DLD1 (cell line): ENCODE measurements at regions not wholly inside any gene's neighbourhood (a gene's known extent, or its start where the extent isn't known, plus 50 kb on each side); places are given as distances from the start of the nearest gene placed in this dataset.
"Not testable (repeated sequence)": the region's sequence is repeated elsewhere in the genome, so short reads cannot be mapped to it uniquely, and the experiment has no call there.

Source experiments
- in situ Hi-C: cut with HindIII; loops from 2 replicates; pipeline ENCODE4 v1.10.0; 2017; ENCODE audit warnings: low sequenced_read_pairs

DNA sequence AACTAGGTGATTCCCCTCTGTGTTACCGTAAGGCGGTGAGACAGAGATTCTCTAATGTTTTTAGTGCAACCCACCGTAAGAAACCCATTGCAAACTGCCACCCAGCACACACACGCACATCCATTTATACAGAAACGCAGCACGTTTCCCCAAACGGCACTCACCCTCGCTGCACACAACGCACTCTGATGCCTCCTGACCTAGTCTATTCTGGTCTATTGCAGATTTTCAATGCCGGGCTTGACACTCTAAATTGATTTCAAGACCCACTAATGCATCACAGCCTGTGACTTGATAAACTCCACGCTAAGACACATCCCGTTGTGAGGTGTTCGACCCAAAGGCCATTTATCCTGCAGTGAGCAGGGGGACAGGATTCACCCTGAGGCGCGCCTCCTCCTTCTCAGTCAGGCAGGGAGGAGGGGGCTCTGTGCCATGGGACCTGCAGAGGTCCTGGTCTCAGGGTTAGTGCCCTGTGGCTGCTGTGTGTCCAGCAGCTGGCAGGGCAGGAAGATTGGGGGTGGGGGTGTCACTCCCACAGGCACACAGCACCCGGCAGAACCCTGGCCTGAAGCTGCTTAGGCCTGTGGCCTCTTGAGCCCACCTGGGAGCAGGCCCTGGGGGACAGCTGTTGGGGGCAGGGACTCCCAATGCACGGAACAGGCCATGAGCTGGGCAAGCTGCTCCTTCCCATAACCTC is 335.6 kb downstream of the PREX1 start:
- in situ Hi-C loops = no loop called here

DNA sequence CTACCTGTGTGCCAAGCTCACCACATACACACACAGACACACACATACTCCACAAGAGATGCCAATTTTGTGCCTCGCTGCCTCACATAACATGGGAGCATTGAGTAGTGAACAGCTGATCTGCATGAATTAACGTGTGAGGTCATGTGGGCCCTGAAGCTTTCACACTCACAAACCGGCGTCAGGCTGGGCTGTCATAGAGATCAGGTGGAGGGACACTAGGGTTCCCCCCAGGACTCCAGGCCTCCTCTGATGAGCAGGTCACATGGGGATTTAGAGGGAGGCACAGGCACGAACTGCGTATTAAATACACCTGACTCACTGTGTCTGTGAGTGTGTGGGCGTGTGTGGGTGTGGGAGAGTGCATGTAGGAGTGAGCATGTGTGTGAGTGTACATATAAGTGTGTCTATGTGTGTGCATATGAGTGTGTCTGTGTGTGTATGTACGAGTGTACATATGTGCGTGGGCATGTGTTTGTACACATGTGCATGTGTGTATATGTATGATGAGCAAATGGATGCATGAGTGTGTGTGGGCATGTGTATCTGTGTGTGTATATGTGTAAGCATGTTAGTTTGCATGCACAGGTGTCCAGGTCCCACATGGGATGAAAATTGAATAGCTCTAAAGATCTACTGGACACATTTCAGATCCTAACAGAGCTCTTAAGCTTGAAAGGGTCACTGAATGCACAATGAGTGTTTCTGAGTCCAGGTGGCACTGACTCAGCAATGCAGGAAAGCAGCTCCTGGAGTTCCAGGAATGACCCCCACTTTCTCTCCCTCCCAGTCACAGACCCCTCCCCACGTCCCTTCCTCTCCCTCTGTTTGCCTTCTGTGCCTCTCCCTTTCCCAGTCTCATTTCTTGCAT is 336.6 kb downstream of the PREX1 start:
- in situ Hi-C loops = no loop called here

DNA sequence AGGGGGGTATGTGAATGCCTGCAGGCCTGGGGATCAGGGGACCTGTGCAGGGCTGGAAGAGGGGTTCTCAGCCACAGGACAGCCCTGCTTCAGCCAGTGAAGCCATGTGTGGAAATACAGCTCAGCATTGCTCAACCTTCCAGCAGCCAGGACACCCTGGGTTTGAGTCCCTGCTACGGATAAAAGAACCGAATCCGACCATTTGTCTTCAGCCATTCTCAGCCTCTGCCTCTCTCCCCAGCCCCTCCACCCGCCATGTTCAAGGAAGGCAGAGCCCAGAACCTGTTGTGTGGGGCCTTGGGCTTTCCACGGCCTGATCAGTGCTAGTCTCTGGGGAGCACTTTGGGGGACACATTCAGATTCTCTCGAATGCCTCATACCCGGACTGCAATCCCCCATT is 337.5 kb downstream of the PREX1 start:
- in situ Hi-C loops = not testable (repeated sequence)

DNA sequence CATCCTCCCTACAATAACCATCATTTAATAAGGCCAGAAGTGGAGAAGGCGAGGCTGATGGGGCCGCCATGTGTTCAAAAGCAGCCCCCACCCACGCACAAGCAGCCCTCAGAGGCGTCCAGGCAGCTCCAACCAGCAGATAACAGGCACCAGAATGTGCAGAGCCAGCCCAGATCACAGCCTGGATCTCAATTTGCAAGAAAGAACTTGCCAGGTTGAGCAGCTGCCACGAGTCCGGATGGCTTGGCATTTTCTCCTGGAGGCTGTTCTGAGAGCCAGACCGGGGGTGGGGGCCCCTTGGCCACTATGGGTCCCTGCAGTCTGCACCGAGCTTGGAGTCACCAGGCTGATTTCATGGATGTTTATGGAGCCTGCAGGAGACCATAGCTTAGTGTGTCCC is 338.1 kb downstream of the PREX1 start:
- in situ Hi-C loops = no loop called here

DNA sequence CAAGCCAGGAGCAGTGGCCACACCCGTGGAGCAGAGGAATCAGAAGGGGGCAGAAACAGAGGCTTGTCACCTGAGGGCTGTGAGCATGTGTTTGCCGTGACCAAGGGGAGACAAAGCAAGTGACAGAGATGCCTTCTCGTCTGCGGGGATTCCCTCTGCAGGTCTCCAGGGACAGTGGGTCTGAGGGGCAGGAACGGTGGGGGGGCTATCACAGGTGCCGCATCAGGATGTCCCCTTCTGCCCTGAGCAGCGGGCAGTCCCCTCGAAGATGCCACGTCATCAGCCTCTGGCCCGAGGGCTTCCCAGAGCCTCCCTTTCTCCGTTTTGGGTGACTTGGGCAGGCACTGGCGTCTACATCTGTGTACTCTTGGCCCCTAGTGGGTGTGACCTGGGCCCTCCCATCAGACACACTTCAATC is 338.7 kb downstream of the PREX1 start:
- in situ Hi-C loops = no loop called here

DNA sequence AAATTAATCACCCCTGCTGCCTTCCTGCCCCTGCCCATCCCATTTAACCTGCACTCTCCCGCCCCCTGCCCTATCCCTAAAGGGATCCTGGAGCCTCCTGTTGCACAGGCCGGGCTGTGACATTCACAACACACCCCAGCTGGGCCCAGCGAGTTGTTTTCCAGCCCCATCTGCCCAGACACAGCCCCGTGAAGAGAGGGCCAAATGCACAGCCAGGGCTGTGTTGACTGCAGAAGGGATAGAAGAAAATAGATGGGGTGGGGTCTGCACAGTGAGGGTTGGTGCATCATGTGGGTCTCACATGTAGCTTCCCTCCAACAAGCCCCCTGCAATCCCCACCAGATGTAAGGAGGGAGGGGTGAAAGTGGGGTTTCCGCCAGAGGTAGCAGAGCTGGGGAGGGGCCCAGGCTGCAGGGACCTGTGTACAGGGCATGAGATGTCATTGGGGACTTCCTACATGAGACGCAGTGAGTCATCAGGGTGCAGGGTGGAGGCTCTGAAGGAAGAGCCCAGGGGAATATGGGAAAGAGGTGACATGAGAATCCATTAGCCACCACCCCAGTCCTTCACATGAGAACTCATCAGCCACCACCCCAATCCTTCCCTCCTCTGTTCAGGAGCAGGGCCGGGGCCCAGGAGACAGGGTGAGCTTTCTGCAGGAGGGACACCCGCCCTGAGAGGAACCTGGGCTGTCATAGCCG is 339.3 kb downstream of the PREX1 start:
- in situ Hi-C loops = not testable (repeated sequence)

DNA sequence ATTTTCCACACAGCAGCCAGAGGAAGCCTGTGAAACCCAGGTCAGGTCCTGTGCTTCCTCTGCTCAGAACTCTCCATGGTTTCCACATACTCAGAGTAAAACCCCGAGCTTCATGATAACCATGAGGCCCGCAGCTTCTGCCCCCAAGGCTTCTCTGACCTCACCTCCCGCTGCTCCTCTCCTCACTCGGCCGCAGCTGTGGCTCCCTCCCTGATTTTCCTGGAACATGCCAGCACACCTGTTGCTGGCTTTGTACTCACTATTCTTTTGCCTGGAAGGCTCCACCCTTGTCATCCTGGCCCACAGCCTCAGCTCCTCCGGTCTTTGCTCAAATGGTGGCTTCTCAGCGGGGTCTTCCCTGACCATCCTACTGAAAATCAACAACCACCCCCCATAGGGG is 341.7 kb downstream of the PREX1 start:
- in situ Hi-C loops = no loop called here

DNA sequence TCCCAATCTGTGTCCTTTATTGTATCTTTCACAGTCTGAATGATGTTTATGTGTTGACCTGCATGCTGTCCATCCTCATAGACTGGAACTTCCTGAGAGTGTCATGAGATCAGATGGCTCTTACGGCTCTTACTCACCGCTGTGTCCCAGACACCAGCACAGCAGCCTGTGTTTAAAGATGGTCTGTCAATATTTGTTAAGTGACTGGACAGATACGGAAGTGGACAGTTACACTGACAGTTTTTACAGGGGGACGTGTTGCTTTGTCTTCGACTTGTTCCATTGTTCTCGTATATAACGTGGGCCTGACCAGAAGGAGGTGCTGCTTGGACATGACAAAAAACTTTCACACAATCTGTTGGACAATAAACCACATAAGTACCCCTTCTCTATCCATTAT is 342.6 kb downstream of the PREX1 start:
- in situ Hi-C loops = not testable (repeated sequence)

DNA sequence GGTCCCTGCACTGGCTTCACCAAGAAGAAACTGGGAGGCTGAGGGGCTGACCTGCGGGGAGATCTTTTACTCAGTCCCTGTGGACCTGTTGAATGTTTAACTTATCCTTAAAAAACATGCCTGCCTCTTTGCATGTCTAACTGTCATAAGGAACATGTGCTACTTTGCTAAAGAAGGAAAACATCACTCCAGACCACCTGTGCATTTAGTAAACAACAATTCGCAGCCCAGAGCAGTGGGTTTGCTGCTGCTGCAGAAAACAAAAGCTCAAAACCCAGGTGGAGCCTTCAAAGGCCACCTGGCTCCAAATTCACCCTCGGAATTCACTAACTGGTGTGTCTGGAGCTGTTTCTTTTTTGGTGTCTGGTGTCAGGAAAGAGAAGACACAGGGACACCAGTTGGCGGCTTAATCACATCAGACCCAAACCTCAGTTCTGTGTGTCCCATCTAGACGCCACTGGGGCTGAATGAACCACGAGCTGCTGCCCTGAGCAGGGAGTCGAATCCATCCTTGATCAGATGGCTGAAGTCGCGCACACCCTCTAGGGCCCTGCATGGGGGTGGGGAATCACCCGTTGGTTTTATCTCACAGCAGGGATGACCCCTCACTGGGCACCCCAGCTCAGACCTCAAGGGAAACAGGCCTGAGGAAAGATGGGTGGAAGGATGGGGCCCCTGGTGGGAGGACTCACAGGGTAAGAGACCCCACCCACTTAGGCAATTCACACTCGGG is 344.3 kb downstream of the PREX1 start:
- in situ Hi-C loops = no loop called here

DNA sequence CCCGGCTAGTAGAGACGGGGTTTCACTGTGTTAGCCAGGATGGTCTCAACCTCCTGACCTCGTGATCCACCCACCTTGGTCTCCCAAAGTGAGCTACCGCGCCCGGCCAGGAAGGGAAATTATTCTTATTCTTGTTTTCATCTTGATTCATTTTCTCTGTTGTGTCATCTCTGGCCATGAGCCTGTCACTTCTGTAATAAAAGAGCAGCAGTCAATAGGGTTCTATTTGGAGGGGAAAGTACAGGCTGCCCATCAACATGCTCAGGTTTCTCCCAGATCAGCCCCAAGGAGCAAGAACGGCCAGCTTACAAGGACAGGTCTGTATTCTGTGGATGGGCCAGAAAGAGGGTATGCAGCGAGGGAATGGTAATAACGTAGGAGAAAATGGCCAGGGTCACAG is 345.0 kb downstream of the PREX1 start:
- in situ Hi-C loops = no loop called here

DNA sequence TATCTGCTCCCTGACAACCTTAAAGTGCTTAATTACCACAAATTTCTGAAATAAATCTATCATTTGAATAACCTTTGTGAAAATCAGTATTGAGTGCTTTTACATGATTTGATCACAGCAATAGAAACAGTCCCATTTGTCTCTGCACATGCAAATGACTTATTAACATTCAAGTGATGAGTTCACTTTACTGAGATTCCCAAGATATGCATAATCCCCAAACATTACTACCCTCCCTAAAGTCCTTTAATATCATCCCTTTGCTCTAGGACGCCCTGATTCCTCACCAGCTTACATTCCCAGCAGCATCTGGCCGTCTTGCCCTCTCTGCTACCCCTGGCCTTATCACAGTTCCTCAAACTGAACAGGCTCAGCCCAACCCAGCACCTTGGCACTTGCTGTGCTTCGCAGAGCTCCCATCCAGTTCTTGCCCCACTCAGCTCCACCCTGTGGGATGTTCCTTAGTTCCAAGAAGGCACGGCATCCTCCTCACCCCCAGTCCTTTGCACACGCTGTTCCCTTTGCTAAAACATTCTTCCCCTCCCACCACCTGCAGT is 347.5 kb downstream of the PREX1 start:
- in situ Hi-C loops = no loop called here

DNA sequence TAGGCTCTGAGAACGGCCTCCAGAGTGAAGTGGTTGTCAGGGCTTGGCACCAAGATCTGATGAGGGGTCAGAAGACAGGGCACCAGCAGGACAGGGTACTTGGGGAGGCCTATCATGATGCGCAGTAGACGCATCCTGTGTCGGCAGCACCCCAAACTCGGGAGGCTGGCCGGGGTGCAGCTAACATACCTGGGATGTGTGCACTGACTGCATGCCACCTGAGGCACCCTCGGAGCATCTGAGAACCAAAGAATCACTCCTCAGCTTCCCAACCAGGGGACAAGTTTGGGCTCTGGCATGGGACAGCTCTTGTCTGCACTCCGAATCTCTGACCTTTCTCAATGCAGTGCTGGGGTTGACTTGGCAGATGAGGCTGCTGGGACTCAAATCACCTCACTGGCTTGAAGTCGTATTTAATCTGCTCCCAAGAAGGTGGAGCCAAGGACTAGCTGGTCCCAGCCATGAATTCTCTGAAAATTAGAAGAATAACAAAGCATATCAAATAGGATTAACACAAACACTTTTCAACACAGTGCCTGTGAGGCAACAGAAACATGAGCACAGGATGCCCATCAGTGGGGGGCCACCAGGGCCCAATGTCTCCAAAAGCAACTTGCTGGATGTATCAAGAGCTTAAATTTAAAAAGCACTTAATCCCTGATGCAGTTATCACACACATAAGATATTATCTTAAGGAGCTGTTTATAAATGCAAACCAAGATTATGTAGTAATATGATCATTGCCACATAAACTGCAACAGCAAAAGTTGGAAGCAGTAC is 348.8 kb downstream of the PREX1 start:
- in situ Hi-C loops = no loop called here

DNA sequence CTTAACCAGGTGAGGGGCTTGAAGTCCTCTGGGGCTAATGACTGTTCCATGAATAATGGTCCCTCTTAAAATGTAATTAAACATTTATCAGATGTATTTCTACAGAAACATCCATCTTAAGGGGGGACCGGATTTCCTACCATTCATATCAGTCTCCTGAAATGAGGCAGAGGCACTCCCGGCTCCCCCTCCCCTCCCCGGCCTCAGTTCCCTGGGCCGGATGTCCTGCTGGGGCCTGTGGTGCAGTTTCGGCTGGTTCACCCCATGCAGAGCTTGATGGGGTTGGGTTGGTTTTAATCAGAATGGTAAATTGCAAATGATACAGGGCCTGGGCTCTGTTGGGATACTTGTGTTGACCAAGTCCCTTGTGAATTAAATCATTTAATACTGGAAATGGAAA is 349.4 kb downstream of the PREX1 start:
- in situ Hi-C loops = no loop called here

DNA sequence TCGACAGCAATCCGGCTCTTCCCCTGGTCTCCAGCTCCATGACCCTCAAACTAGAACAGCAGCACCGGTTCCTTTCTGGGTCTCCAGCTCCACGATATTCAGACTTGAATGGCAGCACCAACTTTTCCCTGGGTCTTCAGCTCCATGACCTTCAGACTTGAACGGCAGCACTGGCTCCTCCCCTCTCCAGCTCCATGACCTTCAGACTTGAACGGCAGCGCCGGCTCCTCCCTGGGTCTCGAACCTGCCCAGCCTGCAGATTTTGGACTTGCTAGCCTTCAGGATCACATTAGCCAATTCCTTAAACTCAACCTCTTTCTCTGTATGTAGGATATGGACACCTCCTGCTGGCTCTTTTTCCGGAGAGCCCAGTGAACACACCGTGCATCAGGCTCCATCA is 350.9 kb downstream of the PREX1 start:
- in situ Hi-C loops = no loop called here

DNA sequence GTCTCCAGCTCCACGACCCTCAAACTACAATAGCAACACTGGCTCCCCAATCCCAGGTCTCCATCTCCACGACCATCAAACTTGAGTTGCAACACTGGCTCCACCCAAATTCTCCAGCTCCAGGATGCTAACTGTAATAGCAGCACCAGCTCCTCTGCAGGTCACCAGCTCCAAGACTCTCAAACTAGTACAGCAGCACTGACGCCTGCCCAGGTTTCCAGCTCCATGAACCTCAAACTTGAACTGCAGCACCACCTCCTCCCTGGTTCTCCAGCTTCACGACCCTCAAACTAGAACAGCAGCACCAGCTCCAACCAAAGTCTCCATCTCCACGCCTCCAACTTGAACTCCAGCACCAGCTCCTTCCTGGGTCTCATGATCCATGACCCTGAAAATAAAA is 353.8 kb downstream of the PREX1 start:
- in situ Hi-C loops = no loop called here

DNA sequence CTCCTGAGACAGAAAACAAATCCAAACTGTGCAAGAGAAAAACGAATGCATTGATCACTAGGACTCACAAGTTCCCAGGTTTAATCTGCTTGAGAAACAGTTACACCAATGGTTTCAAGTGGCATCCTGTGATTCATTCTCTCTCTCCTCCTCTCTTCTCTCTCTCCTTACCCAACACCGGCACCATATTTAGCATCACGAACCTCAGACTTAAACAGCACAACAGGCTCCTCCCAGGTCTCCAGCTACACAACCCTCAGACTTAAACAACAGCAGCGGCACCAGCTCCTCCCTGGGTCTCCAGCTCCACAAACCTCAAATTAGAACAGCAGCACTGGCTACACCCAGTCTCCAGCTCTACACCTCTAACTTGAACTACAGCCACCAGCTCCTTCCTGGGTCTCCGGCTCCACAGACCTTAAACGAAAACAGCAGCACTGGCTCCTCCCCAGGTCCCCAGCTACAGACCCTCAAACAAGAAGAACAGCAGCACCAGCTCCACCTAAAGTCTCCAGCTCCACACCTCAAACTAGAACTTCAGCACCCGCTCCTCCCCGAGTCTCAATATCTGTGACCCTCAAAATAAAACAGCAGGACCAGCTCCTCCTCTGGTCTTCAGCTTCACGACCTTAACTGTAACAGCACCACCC is 355.9 kb downstream of the PREX1 start:
- in situ Hi-C loops = no loop called here

DNA sequence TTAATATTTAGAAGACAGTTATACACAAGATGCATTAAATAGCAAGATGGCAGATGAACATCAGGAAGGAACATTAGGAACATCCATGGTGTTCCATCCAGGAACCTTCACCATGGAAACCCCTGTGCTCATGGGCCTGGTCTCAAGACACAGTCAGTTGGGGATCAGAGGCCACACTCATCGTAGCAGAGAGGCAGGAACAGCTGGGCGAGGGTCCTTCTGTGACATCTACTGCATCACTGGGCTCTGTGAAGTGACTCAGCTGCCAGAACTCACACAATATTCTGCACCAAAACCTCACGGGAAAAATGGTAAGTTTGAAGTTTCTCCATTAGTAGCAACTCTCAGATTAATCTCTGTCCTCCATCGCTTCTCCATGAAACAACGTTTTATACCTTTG is 356.6 kb downstream of the PREX1 start:
- in situ Hi-C loops = no loop called here

DNA sequence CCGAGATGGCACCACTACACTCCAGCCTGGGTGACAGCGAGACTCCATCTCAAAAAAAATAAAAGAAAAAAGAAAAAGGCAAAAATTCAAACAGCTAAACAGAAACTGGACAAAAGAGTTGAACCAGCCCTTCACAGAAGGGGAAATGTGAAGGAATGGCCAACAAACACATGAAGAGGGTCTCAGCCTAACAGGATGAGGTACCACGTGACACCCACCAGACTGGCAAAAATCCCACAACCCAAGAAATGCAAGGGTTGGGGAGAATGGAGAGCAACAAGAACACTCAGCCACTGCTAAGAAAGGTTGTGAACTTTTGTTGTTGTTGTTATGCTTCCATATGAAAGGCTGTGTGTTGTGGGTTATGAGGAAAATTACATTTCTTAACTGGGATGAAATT is 357.7 kb downstream of the PREX1 start:
- in situ Hi-C loops = no loop called here

DNA sequence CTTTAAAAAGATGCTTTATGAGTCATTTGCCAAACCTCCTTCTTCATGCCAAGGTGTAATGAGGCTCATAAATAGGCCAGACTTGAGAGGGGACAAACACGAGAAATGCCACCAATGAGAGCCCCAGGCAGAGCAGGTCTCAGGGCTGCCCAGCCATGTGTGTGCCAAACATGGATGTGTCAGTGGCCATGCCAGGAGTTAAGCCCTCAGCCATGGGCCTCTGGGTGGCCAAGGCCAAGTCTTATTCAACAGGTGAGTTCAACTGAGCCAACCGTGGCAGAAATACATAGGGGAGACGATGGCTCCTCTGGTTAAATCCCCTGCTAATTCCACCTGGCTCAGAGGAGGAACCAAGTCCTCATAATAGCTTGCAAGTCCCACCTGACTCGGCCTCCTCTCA is 358.8 kb downstream of the PREX1 start:
- in situ Hi-C loops = no loop called here

DNA sequence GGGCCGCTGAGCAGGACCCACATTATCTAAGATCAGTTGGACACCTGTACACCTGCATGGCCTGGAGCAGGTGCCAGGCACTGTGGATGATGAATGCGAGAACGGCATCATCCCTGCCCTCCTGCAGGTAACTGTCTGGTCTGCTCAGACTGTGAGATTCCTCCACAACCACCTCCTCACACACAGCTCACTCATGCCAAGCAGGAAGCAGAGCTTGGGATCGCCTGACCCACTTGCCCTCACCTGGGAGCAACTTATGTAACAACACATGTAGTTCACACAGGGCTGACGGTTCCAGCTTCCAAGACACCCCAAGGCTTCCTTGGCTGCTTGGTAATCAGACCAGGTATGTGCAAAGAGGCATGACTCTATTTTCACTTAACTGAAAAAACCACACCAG is 359.2 kb downstream of the PREX1 start:
- in situ Hi-C loops = no loop called here
